H9 (cell line): ENCODE measurements at regions not wholly inside any gene's neighbourhood (a gene's known extent, or its start where the extent isn't known, plus 50 kb on each side); places are given as distances from the start of the nearest gene placed in this dataset.

Experiments used
- DNase-seq: peaks from one replicate; pipeline ENCODE4 v3.0.0-alpha.2; 2017
- H2AFZ ChIP-seq: one replicate; pipeline ENCODE4 v1.6.1; 2013; ENCODE audit warnings: mild to moderate bottlenecking, low read length, control low read depth, moderate library complexity
- H2AK5ac ChIP-seq: 2 replicates; pipeline ENCODE4 v1.6.1; 2013; ENCODE audit warnings: low read length, control low read depth, mixed read lengths; ENCODE audit not compliant: insufficient read length
- H2BK120ac ChIP-seq: one replicate; pipeline ENCODE4 v1.6.1; 2013; ENCODE audit warnings: low read depth, mild to moderate bottlenecking, low read length, control low read depth, inconsistent platforms; ENCODE audit not compliant: poor library complexity, severe bottlenecking
- H2BK12ac ChIP-seq: 2 replicates; pipeline ENCODE4 v1.6.1; 2013; ENCODE audit warnings: low read length, control low read depth, mixed read lengths, low read depth; ENCODE audit not compliant: insufficient read length
- H2BK15ac ChIP-seq: 2 replicates; pipeline ENCODE4 v1.6.1; 2013; ENCODE audit warnings: low read depth, low read length, control low read depth
- H2BK20ac ChIP-seq: one replicate; pipeline ENCODE4 v1.6.1; 2013; ENCODE audit warnings: low read depth, mild to moderate bottlenecking, low read length, control low read depth, inconsistent platforms; ENCODE audit not compliant: poor library complexity, severe bottlenecking
- H2BK5ac ChIP-seq: 2 replicates; pipeline ENCODE4 v1.6.1; 2013; ENCODE audit warnings: low read length, control low read depth, mixed read lengths; ENCODE audit not compliant: insufficient read length
- H3K14ac ChIP-seq: 2 replicates; pipeline ENCODE4 v1.6.1; 2013; ENCODE audit warnings: low read length, control low read depth; ENCODE audit not compliant: insufficient read depth
- H3K18ac ChIP-seq: 2 replicates; pipeline ENCODE4 v1.6.1; 2013; ENCODE audit warnings: low read depth, mild to moderate bottlenecking, mixed read lengths, low read length, control low read depth; ENCODE audit not compliant: insufficient read length
- H3K23ac ChIP-seq: 2 replicates; pipeline ENCODE4 v1.6.1; 2013; ENCODE audit warnings: low read length, control low read depth, mixed read lengths, low read depth; ENCODE audit not compliant: insufficient read length
- H3K23me2 ChIP-seq: 2 replicates; pipeline ENCODE4 v1.6.1; 2013; ENCODE audit warnings: low read depth, mild to moderate bottlenecking, mixed read lengths, low read length, control low read depth; ENCODE audit not compliant: insufficient read length, poor library complexity, severe bottlenecking
- H3K27ac ChIP-seq: 2 replicates; pipeline ENCODE4 v1.5.1; 2013; ENCODE audit warnings: low read length, control low read depth, mixed read lengths, low read depth; ENCODE audit not compliant: insufficient read length
- H3K27me3 ChIP-seq: 2 replicates; pipeline ENCODE4 v1.6.1; 2013; ENCODE audit warnings: low read length, control low read depth, inconsistent platforms; ENCODE audit not compliant: insufficient read depth
- H3K4ac ChIP-seq: 2 replicates; pipeline ENCODE4 v1.6.1; 2013; ENCODE audit warnings: low read depth, mild to moderate bottlenecking, control low read depth, inconsistent platforms, low read length, moderate library complexity
- H3K4me1 ChIP-seq: 2 replicates; pipeline ENCODE4 v1.6.1; 2013; ENCODE audit warnings: low read length, control low read depth, inconsistent platforms; ENCODE audit not compliant: insufficient read depth
- H3K4me2 ChIP-seq: 2 replicates; pipeline ENCODE4 v1.6.1; 2013; ENCODE audit warnings: low read length, control low read depth, mixed read lengths; ENCODE audit not compliant: insufficient read length, insufficient read depth
- H3K56ac ChIP-seq: 2 replicates; pipeline ENCODE4 v1.6.1; 2013; ENCODE audit warnings: low read depth, mild to moderate bottlenecking, mixed read lengths, low read length, control low read depth; ENCODE audit not compliant: insufficient read length
- H3K79me1 ChIP-seq: 2 replicates; pipeline ENCODE4 v1.6.1; 2013; ENCODE audit warnings: low read depth, mild to moderate bottlenecking, moderate library complexity, low read length, control low read depth, inconsistent platforms; ENCODE audit not compliant: insufficient read depth, poor library complexity, severe bottlenecking
- H3K79me2 ChIP-seq: 2 replicates; pipeline ENCODE4 v1.6.1; 2013; ENCODE audit warnings: low read length, control low read depth, inconsistent platforms; ENCODE audit not compliant: insufficient read depth
- H3K9ac ChIP-seq: 2 replicates; pipeline ENCODE4 v1.6.1; 2013; ENCODE audit warnings: low read length, control low read depth, mixed read lengths; ENCODE audit not compliant: insufficient read length; ENCODE audit errors: extremely low read depth
- H3K9me3 ChIP-seq: one replicate; pipeline ENCODE4 v1.6.1; 2013; ENCODE audit warnings: low read depth, low read length, inconsistent platforms; ENCODE audit not compliant: control insufficient read depth
- H3T11ph ChIP-seq: one replicate; pipeline ENCODE4 v1.6.1; 2013; ENCODE audit warnings: mild to moderate bottlenecking, low read length, control low read depth, inconsistent platforms
- H4K20me1 ChIP-seq: one replicate; pipeline ENCODE4 v1.6.1; 2013; ENCODE audit not compliant: control insufficient read depth, insufficient read length, insufficient read depth
- H4K5ac ChIP-seq: 2 replicates; pipeline ENCODE4 v1.6.1; 2013; ENCODE audit warnings: low read depth, mild to moderate bottlenecking, mixed read lengths, low read length, control low read depth; ENCODE audit not compliant: insufficient read length
- H4K8ac ChIP-seq: replicated peaks from 2 replicates; pipeline ENCODE4 v1.6.1; 2013; ENCODE audit warnings: low read length, control low read depth, mixed read lengths, low read depth; ENCODE audit not compliant: insufficient read length
- H4K91ac ChIP-seq: 2 replicates; pipeline ENCODE4 v1.6.1; 2013; ENCODE audit warnings: low read depth, mild to moderate bottlenecking, moderate library complexity, mixed read lengths, low read length, control low read depth; ENCODE audit not compliant: insufficient read length
- H3K27ac Mint-ChIP-seq, 3 experiments: 2 replicates in 2 of 3; 3 replicates in 1 of 3; pipeline ENCODE4 v1.8.0; 2020 to 2021; ENCODE audit warnings: mixed read lengths in 3 of 3, mild to moderate bottlenecking in 1 of 3, moderate library complexity in 1 of 3
- H3K27me3 Mint-ChIP-seq: 2 replicates; pipeline ENCODE4 v1.8.0; 2021; ENCODE audit warnings: low read depth, mild to moderate bottlenecking, moderate library complexity, mixed read lengths
- H3K36me3 Mint-ChIP-seq, 3 experiments: 2 replicates in 2 of 3; 3 replicates in 1 of 3; pipeline ENCODE4 v1.8.0; 2020 to 2021; ENCODE audit warnings: low read depth in 3 of 3, mixed read lengths in 3 of 3; ENCODE audit not compliant: insufficient read depth in 1 of 3
- H3K4me1 Mint-ChIP-seq, 2 experiments: 2 replicates each; pipeline ENCODE4 v1.8.0; 2020; ENCODE audit warnings: mixed read lengths in 2 of 2
- H3K4me3 Mint-ChIP-seq, 2 experiments: 2 replicates in 1 of 2; 3 replicates in 1 of 2; pipeline ENCODE4 v1.8.0; 2020 to 2021; ENCODE audit warnings: mild to moderate bottlenecking in 2 of 2, mixed read lengths in 2 of 2, moderate library complexity in 1 of 2
- H3K9me3 Mint-ChIP-seq, 2 experiments: 2 replicates in 1 of 2; 3 replicates in 1 of 2; pipeline ENCODE4 v1.8.0; 2020; ENCODE audit warnings: mild to moderate bottlenecking in 2 of 2, mixed read lengths in 2 of 2, moderate library complexity in 1 of 2
- CTCF ChIP-seq: fragments of 200-600 bp; sonication (generic); conservative IDR thresholded peaks from 3 replicates; pipeline ENCODE4 v1.8.0; 2021; ENCODE audit warnings: antibody characterized with exemption, mild to moderate bottlenecking
- WGBS: extraction: QIAGEN DNeasy Blood & Tissue Kit; methylation state at CpG from one replicate; pipeline ENCODE4 v1.1.7; 2013; ENCODE audit warnings: missing lambda C conversion rate, low lambda C conversion rate, mixed read lengths; ENCODE audit not compliant: insufficient read length; ENCODE audit errors: extremely low coverage; 5-methylcytosine and 5-hydroxymethylcytosine counted together

- no peak overlapping the region for H3K4me2 ChIP-seq
- peaks cover 2 to 4% of the 10 kb centered on the region in 2 experiments; a peak in 2 of 4 replicates for H3K4me1 Mint-ChIP-seq
- H3K27ac Mint-ChIP-seq = no peak overlapping the region
Observed at GRCh38 chr12:30014991-30015390, 231.2 kb upstream of the TMTC1 start.

More at GRCh38 chr12:30014991-30015390, 231.2 kb upstream of the TMTC1 start:
- Histone ChIP-seq H3K18ac (no peak overlapping the region), H4K5ac (no peak overlapping the region), H2BK12ac (no peak overlapping the region), H3K79me2 (no peaks in the 10 kb centered on the region), H3T11ph (no peak overlapping the region), H3K27ac (no peak overlapping the region), H3K23ac (no peak overlapping the region), H3K4me1 (no peaks in the 10 kb centered on the region; the same call in 1 of the 2 replicates), H2BK120ac (no peak overlapping the region), H3K9me3 (no peaks in the 10 kb centered on the region), H2AFZ (no peak overlapping the region), H3K56ac (no peak overlapping the region), H2BK20ac (no peak overlapping the region), H3K27me3 (no peaks in the 10 kb centered on the region), H3K9ac (no peak overlapping the region), H4K8ac (no peak overlapping the region), H2BK15ac (no peak overlapping the region), H2BK5ac (no peak overlapping the region), H3K4ac (no peak overlapping the region), H2AK5ac (no peak overlapping the region), H3K23me2 (no peaks in the 10 kb centered on the region), H4K20me1 (no peaks in the 10 kb centered on the region), H3K14ac (no peak overlapping the region), H4K91ac (no peak overlapping the region), H3K79me1 (no peaks in the 10 kb centered on the region)
- no peaks in the 10 kb centered on the region for H3K9me3 Mint-ChIP-seq
- no peak for DNase-seq
- no CpG with 5 or more reads among the region's 1 CpG for WGBS
- TF ChIP-seq CTCF = no peak
- H3K36me3 Mint-ChIP-seq = no peaks in the 10 kb centered on the region
- H3K4me3 Mint-ChIP-seq = no peak overlapping the region
- no peaks in the 10 kb centered on the region for H3K27me3 Mint-ChIP-seq
